ENCODE measurements at regions not wholly inside any gene's neighbourhood (a gene's known extent, or its start where the extent isn't known, plus 50 kb on each side); places are given as distances from the start of the nearest gene placed in this dataset.

DNA sequence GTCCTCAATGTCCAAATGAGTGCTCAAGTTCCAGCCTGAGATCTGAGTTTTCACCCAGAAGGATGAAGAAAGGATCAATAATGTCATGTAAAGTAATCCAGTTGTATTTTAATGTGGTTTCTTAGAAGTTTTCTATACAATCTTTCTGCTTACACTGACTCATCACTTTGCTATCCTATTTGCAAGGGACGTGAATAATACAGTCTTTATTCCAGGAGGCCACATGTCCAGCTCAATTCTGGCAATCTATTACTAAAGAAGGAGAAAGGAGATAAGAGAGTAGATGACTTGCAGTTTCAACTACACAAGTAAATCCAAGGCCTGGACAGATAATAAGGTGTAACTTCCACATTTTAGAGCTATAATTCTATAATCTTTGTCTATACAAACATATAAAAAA, 601.1 kb upstream of the SETBP1 start:
- TF ChIP-seq, protein P1, sequence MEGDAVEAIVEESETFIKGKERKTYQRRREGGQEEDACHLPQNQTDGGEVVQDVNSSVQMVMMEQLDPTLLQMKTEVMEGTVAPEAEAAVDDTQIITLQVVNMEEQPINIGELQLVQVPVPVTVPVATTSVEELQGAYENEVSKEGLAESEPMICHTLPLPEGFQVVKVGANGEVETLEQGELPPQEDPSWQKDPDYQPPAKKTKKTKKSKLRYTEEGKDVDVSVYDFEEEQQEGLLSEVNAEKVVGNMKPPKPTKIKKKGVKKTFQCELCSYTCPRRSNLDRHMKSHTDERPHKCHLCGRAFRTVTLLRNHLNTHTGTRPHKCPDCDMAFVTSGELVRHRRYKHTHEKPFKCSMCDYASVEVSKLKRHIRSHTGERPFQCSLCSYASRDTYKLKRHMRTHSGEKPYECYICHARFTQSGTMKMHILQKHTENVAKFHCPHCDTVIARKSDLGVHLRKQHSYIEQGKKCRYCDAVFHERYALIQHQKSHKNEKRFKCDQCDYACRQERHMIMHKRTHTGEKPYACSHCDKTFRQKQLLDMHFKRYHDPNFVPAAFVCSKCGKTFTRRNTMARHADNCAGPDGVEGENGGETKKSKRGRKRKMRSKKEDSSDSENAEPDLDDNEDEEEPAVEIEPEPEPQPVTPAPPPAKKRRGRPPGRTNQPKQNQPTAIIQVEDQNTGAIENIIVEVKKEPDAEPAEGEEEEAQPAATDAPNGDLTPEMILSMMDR (conservative IDR thresholded peaks at IDR 0.05; ENCODE audit: low read depth, low read length), result no peak
- Histone ChIP-seq H4K20me1 (ENCODE audit: insufficient read depth) (no peaks in the 10 kb centered on the region), H3K9ac (no peak overlapping the region), H3K36me3 (ENCODE audit: insufficient read depth) (no peaks in the 10 kb centered on the region), H3K4me3 (IDR thresholded peaks at IDR 0.05; ENCODE audit: insufficient read depth, low read depth, low read length) (no peak overlapping the region), H3K79me2 (ENCODE audit: insufficient read depth, low read depth) (no peaks in the 10 kb centered on the region), H3K4me1 (ENCODE audit: low read depth, poor library complexity, severe bottlenecking) (no peaks in the 10 kb centered on the region), H3K4me2 (no peak overlapping the region), H3K27ac (no peak overlapping the region), H2AFZ (ENCODE audit: low read depth) (no peak overlapping the region), H3K27me3 (ENCODE audit: insufficient read depth, low read depth) (no peaks in the 10 kb centered on the region)

DNA sequence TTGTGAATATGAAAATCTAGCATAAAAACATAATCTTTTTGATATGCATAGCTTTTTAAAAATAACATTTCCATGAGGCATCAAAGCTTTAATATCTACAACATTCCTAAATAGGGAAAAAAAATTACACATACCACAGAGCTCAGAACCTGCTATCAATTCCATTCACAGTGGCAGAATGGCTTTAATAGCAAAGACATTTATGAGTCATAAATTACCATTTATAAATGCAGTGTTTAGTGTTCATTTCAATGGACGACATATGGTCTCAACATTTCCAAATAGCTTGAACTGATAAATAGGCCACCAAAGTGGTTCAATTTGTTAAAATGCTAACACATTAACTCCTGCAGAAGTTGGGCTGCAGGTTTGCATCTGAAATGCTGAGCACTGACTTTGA, 600.6 kb upstream of the SETBP1 start:
- Histone ChIP-seq H3K4me3 (IDR thresholded peaks at IDR 0.05; ENCODE audit: insufficient read depth, low read depth, low read length) (no peak overlapping the region), H3K27ac (no peak overlapping the region), H2AFZ (ENCODE audit: low read depth) (no peak overlapping the region), H3K9ac (no peak overlapping the region), H3K79me2 (ENCODE audit: insufficient read depth, low read depth) (no peaks in the 10 kb centered on the region), H3K4me2 (no peak overlapping the region), H3K36me3 (ENCODE audit: insufficient read depth) (no peaks in the 10 kb centered on the region), H3K4me1 (ENCODE audit: low read depth, poor library complexity, severe bottlenecking) (no peaks in the 10 kb centered on the region), H4K20me1 (ENCODE audit: insufficient read depth) (no peaks in the 10 kb centered on the region), H3K27me3 (ENCODE audit: insufficient read depth, low read depth) (no peaks in the 10 kb centered on the region)
- TF ChIP-seq, protein P1 (conservative IDR thresholded peaks at IDR 0.05; ENCODE audit: low read depth, low read length), result no peak

DNA sequence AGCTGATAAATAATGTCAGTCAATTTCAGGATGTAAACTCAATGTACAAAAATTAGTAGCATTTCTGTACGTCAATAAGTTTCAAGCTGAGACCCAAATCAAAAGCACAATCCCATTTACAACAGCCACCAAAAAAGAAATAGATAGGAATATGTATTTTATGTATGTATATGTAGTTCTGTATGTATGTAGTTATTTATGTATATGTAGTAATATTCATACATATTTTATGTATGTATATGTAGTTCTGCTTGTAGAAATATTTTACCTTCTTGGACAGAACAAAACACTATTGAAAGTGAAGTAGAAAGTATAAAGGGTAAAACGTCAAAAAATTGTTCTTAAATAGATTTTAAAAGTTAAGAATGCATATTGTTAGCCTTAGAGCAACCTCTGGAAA, 591.0 kb upstream of the SETBP1 start:
- Histone ChIP-seq H4K20me1 (ENCODE audit: insufficient read depth) (no peaks in the 10 kb centered on the region), H2AFZ (ENCODE audit: low read depth) (no peak overlapping the region), H3K4me3 (IDR thresholded peaks at IDR 0.05; ENCODE audit: insufficient read depth, low read depth, low read length) (no peak overlapping the region), H3K27me3 (ENCODE audit: insufficient read depth, low read depth) (no peaks in the 10 kb centered on the region), H3K9ac (no peak overlapping the region), H3K36me3 (ENCODE audit: insufficient read depth) (no peaks in the 10 kb centered on the region), H3K4me1 (ENCODE audit: low read depth, poor library complexity, severe bottlenecking) (no peaks in the 10 kb centered on the region), H3K4me2 (no peak overlapping the region), H3K79me2 (ENCODE audit: insufficient read depth, low read depth) (no peaks in the 10 kb centered on the region), H3K27ac (no peak overlapping the region)
- TF ChIP-seq, protein P1 (conservative IDR thresholded peaks at IDR 0.05; ENCODE audit: low read depth, low read length), result no peak

DNA sequence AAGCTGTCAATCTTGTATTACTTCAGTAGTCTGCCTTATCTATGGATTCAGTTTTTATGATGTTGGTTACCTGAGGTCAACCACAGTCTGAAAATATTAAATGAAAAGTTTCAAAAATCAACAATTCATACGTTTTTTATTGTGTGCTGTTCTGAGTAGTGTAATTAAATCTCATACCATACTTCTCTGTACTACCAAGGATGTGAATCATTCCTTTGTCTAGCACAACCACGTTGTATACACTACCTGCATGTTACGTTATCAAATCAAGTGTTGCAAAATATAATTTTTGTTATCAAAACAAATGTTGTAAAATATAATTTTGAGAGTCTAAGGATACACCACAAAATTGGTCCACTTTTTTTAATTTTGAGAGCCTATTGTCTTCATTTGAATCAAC, 590.2 kb upstream of the SETBP1 start:
- no peaks in the 10 kb centered on the region for H3K79me2 ChIP-seq (ENCODE audit: insufficient read depth, low read depth)
- H2AFZ ChIP-seq (ENCODE audit: low read depth), result no peak overlapping the region
- H3K27ac ChIP-seq, result no peak overlapping the region
- no peak overlapping the region for H3K4me3 ChIP-seq (IDR thresholded peaks at IDR 0.05; ENCODE audit: insufficient read depth, low read depth, low read length)
- TF ChIP-seq, protein P1 (conservative IDR thresholded peaks at IDR 0.05; ENCODE audit: low read depth, low read length), result no peak
- no peaks in the 10 kb centered on the region for H3K36me3 ChIP-seq (ENCODE audit: insufficient read depth)
- H3K9ac ChIP-seq, result no peak overlapping the region
- H3K4me2 ChIP-seq, result no peak overlapping the region
- H3K27me3 ChIP-seq (ENCODE audit: insufficient read depth, low read depth), result no peaks in the 10 kb centered on the region
- H4K20me1 ChIP-seq (ENCODE audit: insufficient read depth), result no peaks in the 10 kb centered on the region
- no peaks in the 10 kb centered on the region for H3K4me1 ChIP-seq (ENCODE audit: low read depth, poor library complexity, severe bottlenecking)

DNA sequence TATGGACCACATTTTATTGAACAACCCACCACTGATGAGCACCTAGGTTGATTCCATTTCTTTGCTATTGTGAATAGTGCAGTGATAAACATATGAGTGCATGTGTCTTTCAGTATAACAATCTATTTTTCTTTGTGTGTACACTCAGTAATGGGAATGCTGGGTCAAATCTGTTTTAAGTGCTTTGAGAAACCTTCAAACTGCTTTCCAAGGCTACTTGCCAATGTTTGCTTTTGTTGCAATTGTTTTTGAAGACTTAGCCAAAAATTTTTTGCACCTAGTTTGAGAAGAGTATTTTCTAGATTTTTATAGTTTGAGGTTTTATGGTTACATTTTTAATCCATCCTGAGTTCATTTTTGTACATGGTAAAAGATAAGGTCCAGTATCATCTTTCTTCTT, 587.4 kb upstream of the SETBP1 start:
- H4K20me1 ChIP-seq (ENCODE audit: insufficient read depth), result no peaks in the 10 kb centered on the region
- H2AFZ ChIP-seq (ENCODE audit: low read depth), result no peak overlapping the region
- no peak overlapping the region for H3K4me3 ChIP-seq (IDR thresholded peaks at IDR 0.05; ENCODE audit: insufficient read depth, low read depth, low read length)
- H3K79me2 ChIP-seq (ENCODE audit: insufficient read depth, low read depth), result no peaks in the 10 kb centered on the region
- no peak overlapping the region for H3K9ac ChIP-seq
- TF ChIP-seq, protein P1 (conservative IDR thresholded peaks at IDR 0.05; ENCODE audit: low read depth, low read length), result no peak
- H3K36me3 ChIP-seq (ENCODE audit: insufficient read depth), result no peaks in the 10 kb centered on the region
- H3K27ac ChIP-seq, result no peak overlapping the region
- no peak overlapping the region for H3K4me2 ChIP-seq
- peaks cover 2% of the 10 kb centered on the region for H3K4me1 ChIP-seq (ENCODE audit: low read depth, poor library complexity, severe bottlenecking)
- no peaks in the 10 kb centered on the region for H3K27me3 ChIP-seq (ENCODE audit: insufficient read depth, low read depth)

Data from KMS-11 (cell line).